H1 (cell line): ENCODE measurements at regions not wholly inside any gene's neighbourhood (a gene's known extent, or its start where the extent isn't known, plus 50 kb on each side); places are given as distances from the start of the nearest gene placed in this dataset.
A peak's percentile ranks its signal among the peaks of the same experiment; 100 is the strongest.

Experiments used
- CTCF ChIA-PET: fragments of 300-600 bp; sonication (Branson Sonifier 250); formaldehyde crosslinking; loops from one replicate; lab custom pipeline; 2021; ENCODE audit not compliant: partially characterized antibody; lab: Charles Lee
- POLR2A ChIA-PET: fragments of 300-600 bp; sonication (Branson Sonifier 250); formaldehyde crosslinking; loops from one replicate; lab custom pipeline; 2021; ENCODE audit warnings: inconsistent platforms; ENCODE audit not compliant: partially characterized antibody; lab: Charles Lee
- DNase-seq, 2 experiments: peaks; one replicate each; pipeline versions ENCODE4 v3.0.0 to v3.0.0-alpha.2; 2010 to 2022; ENCODE audit warnings: low spot score in 2 of 2, low read depth in 1 of 2, mixed read lengths in 1 of 2
- FAIRE-seq: peaks from 2 replicates; lab custom pipeline; 2011; peaks lifted over from hg19 to GRCh38; lab: Jason Lieb, UNC
- H2AFZ ChIP-seq: 2 replicates; pipeline ENCODE4 v1.8.1; 2012; ENCODE audit warnings: low read length, inconsistent platforms
- H2AK5ac ChIP-seq: 2 replicates; pipeline ENCODE4 v1.6.1; 2013; ENCODE audit warnings: low read depth, low read length
- H2BK120ac ChIP-seq: replicated peaks from 2 replicates; pipeline ENCODE3; 2013; ENCODE audit warnings: low read depth, low read length, inconsistent platforms
- H2BK12ac ChIP-seq: 2 replicates; pipeline ENCODE4 v1.6.1; 2013; ENCODE audit warnings: low read depth, low read length
- H2BK15ac ChIP-seq: 2 replicates; pipeline ENCODE4 v1.6.1; 2013; ENCODE audit warnings: low read length
- H2BK20ac ChIP-seq: 2 replicates; pipeline ENCODE4 v1.6.1; 2013; ENCODE audit warnings: low read length
- H2BK5ac ChIP-seq: 2 replicates; pipeline ENCODE4 v1.6.1; 2013; ENCODE audit warnings: low read depth, low read length
- H3K14ac ChIP-seq: 2 replicates; pipeline ENCODE4 v1.6.1; 2013; ENCODE audit warnings: inconsistent platforms; ENCODE audit not compliant: insufficient read length
- H3K18ac ChIP-seq: 2 replicates; pipeline ENCODE4 v1.6.1; 2013; ENCODE audit warnings: low read length; ENCODE audit errors: extremely low read depth
- H3K23ac ChIP-seq: 2 replicates; pipeline ENCODE4 v1.6.1; 2013; ENCODE audit warnings: inconsistent platforms; ENCODE audit not compliant: insufficient read length
- H3K23me2 ChIP-seq: 2 replicates; pipeline ENCODE4 v1.6.1; 2013; ENCODE audit warnings: low read depth, low read length
- H3K27ac ChIP-seq: 2 replicates; pipeline ENCODE4 v1.6.1; 2011; ENCODE audit warnings: low read depth, low read length, inconsistent platforms
- H3K27me3 ChIP-seq, 4 experiments: replicated peaks in 1 of 4; 1 replicate in 1 of 4; 2 replicates in 3 of 4; pipeline versions ENCODE4 v1.6.1 to v1.8.1; 2011 to 2013; ENCODE audit warnings: low read length in 3 of 4, mild to moderate bottlenecking in 3 of 4, inconsistent platforms in 2 of 4, mixed read lengths in 2 of 4, moderate library complexity in 1 of 4; ENCODE audit not compliant: control insufficient read depth in 3 of 4, insufficient read depth in 3 of 4; ENCODE audit errors: extremely low read depth in 1 of 4
- H3K36me3 ChIP-seq, 4 experiments: 2 replicates each; pipeline versions ENCODE4 v1.6.1 to v1.8.1; 2011 to 2013; ENCODE audit warnings: mild to moderate bottlenecking in 4 of 4, low read length in 3 of 4, moderate library complexity in 2 of 4, control low read depth in 1 of 4, inconsistent platforms in 1 of 4; ENCODE audit not compliant: insufficient read depth in 4 of 4, control insufficient read depth in 2 of 4
- H3K4ac ChIP-seq: replicated peaks from 2 replicates; pipeline ENCODE3; 2013; ENCODE audit warnings: low read length, low read depth, mixed read lengths, inconsistent platforms; ENCODE audit not compliant: insufficient read length
- H3K4me1 ChIP-seq, 4 experiments: replicated peaks in 1 of 4; 1 replicate in 1 of 4; 2 replicates in 3 of 4; pipeline versions ENCODE4 v1.6.1 to v1.8.1; 2011 to 2013; ENCODE audit warnings: low read length in 3 of 4, inconsistent platforms in 2 of 4, mixed read lengths in 1 of 4; ENCODE audit not compliant: insufficient read depth in 4 of 4, control insufficient read depth in 3 of 4
- H3K4me2 ChIP-seq, 2 experiments: 2 replicates each; pipeline versions ENCODE4 v1.6.1 to v1.8.1; 2011 to 2013; ENCODE audit warnings: low read depth in 2 of 2, low read length in 2 of 2, control low read depth in 1 of 2, inconsistent platforms in 1 of 2, mild to moderate bottlenecking in 1 of 2; ENCODE audit not compliant: insufficient read depth in 1 of 2
- H3K4me3 ChIP-seq, 4 experiments: fragments of 200-600, 300-600 bp in 1 of 4; sonication (generic), shearing (Covaris generic), sonication (Bioruptor Twin) in 1 of 4; 2 replicates each; pipeline versions ENCODE4 v1.5.1 to v1.8.1; 2011 to 2016; ENCODE audit warnings: low read length in 4 of 4, low read depth in 3 of 4, control low read depth in 2 of 4, inconsistent platforms in 2 of 4, mild to moderate bottlenecking in 2 of 4, mixed read lengths in 1 of 4, moderate library complexity in 1 of 4; ENCODE audit not compliant: insufficient read depth in 2 of 4; ENCODE audit errors: extremely low read depth in 1 of 4
- H3K56ac ChIP-seq: replicated peaks from 2 replicates; pipeline ENCODE3; 2013; ENCODE audit warnings: low read depth, mild to moderate bottlenecking, mixed read lengths, low read length, inconsistent platforms; ENCODE audit not compliant: insufficient read length
- H3K79me1 ChIP-seq: 2 replicates; pipeline ENCODE4 v1.6.1; 2013; ENCODE audit warnings: low read depth, low read length, control low read depth
- H3K79me2 ChIP-seq, 2 experiments: 2 replicates each; pipeline versions ENCODE4 v1.6.1 to v1.8.1; 2012 to 2013; ENCODE audit warnings: low read length in 2 of 2, mild to moderate bottlenecking in 2 of 2, inconsistent platforms in 1 of 2; ENCODE audit not compliant: insufficient read depth in 2 of 2, control insufficient read depth in 1 of 2
- H3K9ac ChIP-seq, 4 experiments: replicated peaks in 1 of 4; 1 replicate in 1 of 4; 2 replicates in 3 of 4; pipeline versions ENCODE4 v1.6.1 to v1.8.1; 2011 to 2013; ENCODE audit warnings: low read depth in 3 of 4, low read length in 3 of 4, control low read depth in 2 of 4, mild to moderate bottlenecking in 2 of 4, moderate library complexity in 2 of 4, inconsistent platforms in 1 of 4; ENCODE audit errors: extremely low read depth in 1 of 4
- H3K9me3 ChIP-seq, 2 experiments: 2 replicates each; pipeline versions ENCODE4 v1.6.1 to v1.8.1; 2012 to 2013; ENCODE audit warnings: mild to moderate bottlenecking in 2 of 2, moderate library complexity in 2 of 2, control low read depth in 1 of 2, inconsistent platforms in 1 of 2, low read depth in 1 of 2, low read length in 1 of 2, mixed read lengths in 1 of 2; ENCODE audit not compliant: insufficient read depth in 2 of 2
- H4K20me1 ChIP-seq, 2 experiments: replicated peaks in 1 of 2; 2 replicates each; pipeline versions ENCODE3 to v1.8.1; 2011 to 2013; ENCODE audit warnings: inconsistent platforms in 2 of 2, low read length in 2 of 2, mild to moderate bottlenecking in 1 of 2; ENCODE audit not compliant: insufficient read depth in 2 of 2, control insufficient read depth in 1 of 2
- H4K5ac ChIP-seq: 2 replicates; pipeline ENCODE4 v1.6.1; 2013; ENCODE audit warnings: low read length, low read depth, mixed read lengths, inconsistent platforms; ENCODE audit not compliant: insufficient read length
- H4K8ac ChIP-seq: 2 replicates; pipeline ENCODE4 v1.8.0; 2013; ENCODE audit warnings: mild to moderate bottlenecking, moderate library complexity, low read length, inconsistent platforms; ENCODE audit not compliant: insufficient read depth; ENCODE audit errors: extremely low read depth
- H4K91ac ChIP-seq: replicated peaks from 2 replicates; pipeline ENCODE3; 2013; ENCODE audit warnings: low read length, mixed read lengths, inconsistent platforms; ENCODE audit not compliant: insufficient read length
- ASH2L ChIP-seq: fragments of 200-600, 300-600 bp; sonication (generic); IDR thresholded peaks from one replicate; pipeline ENCODE4 v1.7.1; 2017; ENCODE audit warnings: low read length
- CBX8 ChIP-seq: fragments of 300-800, 300-1000 bp; sonication (generic); IDR thresholded peaks from 2 replicates; pipeline ENCODE4 v1.7.1; 2016; ENCODE audit warnings: low read depth, low read length, borderline replicate concordance
- CEBPB ChIP-seq: IDR thresholded peaks from 2 replicates; pipeline ENCODE4 v1.6.1; 2012; ENCODE audit warnings: low read depth, low read length
- CHD2 ChIP-seq: IDR thresholded peaks from 2 replicates; pipeline ENCODE4 v1.6.1; 2012; ENCODE audit warnings: low read length, improper control_type of control experiment
- CTCF ChIP-seq, 3 experiments: IDR thresholded peaks; 1 replicate in 2 of 3; 2 replicates in 1 of 3; pipeline versions ENCODE4 v1.5.1 to v1.6.1; 2011; ENCODE audit warnings: low read length in 3 of 3, mild to moderate bottlenecking in 3 of 3, inconsistent platforms in 2 of 3, low read depth in 1 of 3, moderate library complexity in 1 of 3; ENCODE audit not compliant: insufficient read depth in 1 of 3; ENCODE audit errors: control extremely low read depth in 1 of 3
- NRF1 ChIP-seq: IDR thresholded peaks from 2 replicates; pipeline ENCODE4 v1.6.1; 2011; ENCODE audit warnings: mild to moderate bottlenecking, low read depth, low read length, improper control_type of control experiment
- PHF8 ChIP-seq: fragments of 200-600 bp; sonication (generic); conservative IDR thresholded peaks from 2 replicates; pipeline ENCODE4 v1.7.1; 2012; ENCODE audit warnings: low read depth, mild to moderate bottlenecking, inconsistent platforms, low read length, moderate library complexity
- POU5F1 ChIP-seq: IDR thresholded peaks from 2 replicates; pipeline ENCODE4 v1.6.1; 2011; ENCODE audit warnings: low read depth, mild to moderate bottlenecking, low read length, moderate library complexity
- RAD21 ChIP-seq, 2 experiments: IDR thresholded peaks in 1 of 2; conservative IDR thresholded peaks in 1 of 2; 2 replicates each; pipeline ENCODE4 v1.6.1; 2011; ENCODE audit warnings: low read depth in 2 of 2, low read length in 2 of 2, improper control_type of control experiment in 1 of 2, inconsistent platforms in 1 of 2, mild to moderate bottlenecking in 1 of 2, moderate library complexity in 1 of 2
- SUZ12 ChIP-seq: fragments of 200-600 bp; sonication (generic); IDR thresholded peaks from 2 replicates; pipeline ENCODE4 v1.6.1; 2012; ENCODE audit warnings: mild to moderate bottlenecking, inconsistent platforms, low read length, moderate library complexity, mixed read lengths
- YY1 ChIP-seq: IDR thresholded peaks from 2 replicates; pipeline ENCODE4 v1.6.1; 2011; ENCODE audit warnings: low read depth, mild to moderate bottlenecking, low read length
- WGBS, 2 experiments: shearing (Covaris generic) in 1 of 2; methylation state at CpG; one replicate each; pipeline versions ENCODE4 v1.1.6 to v1.1.7; 2013 to 2015; ENCODE audit warnings: low lambda C conversion rate in 2 of 2, mixed read lengths in 2 of 2, inconsistent platforms in 1 of 2, low coverage in 1 of 2, missing lambda C conversion rate in 1 of 2; ENCODE audit not compliant: insufficient replicate concordance in 2 of 2, insufficient coverage in 1 of 2, insufficient read length in 1 of 2; ENCODE audit errors: extremely low coverage in 1 of 2, missing lambda C conversion rate in 1 of 2; 5-methylcytosine and 5-hydroxymethylcytosine counted together

GRCh38 chr11:110376711-110377324, 52.9 kb upstream of the FDX1 start:
- DNase-seq (peak in 1 of 2 experiments; percentile 25), FAIRE-seq (peak; percentile 69)
- H3K27me3 ChIP-seq: no peaks in the 10 kb centered on the region
- H3K4me1 ChIP-seq: no peaks in the 10 kb centered on the region
- H3K79me1 ChIP-seq: no peaks in the 10 kb centered on the region
- ChIA-PET POLR2A (interaction anchor here (0.6 kb wide), 1 partner anchor 81 kb away, joined by 3 read pairs; the partner anchor contains the start of gene RDX), CTCF (interaction anchor here (0.5 to 2.0 kb wide), 24 partner anchors 9 to 470 kb away, joined by 3 to 26 read pairs (median 3); no protein-coding TSS in a partner anchor)
- H3K56ac ChIP-seq: no peak overlapping the region
- H2AFZ ChIP-seq: no peak overlapping the region
- H2BK12ac ChIP-seq: no peak overlapping the region
- no peak overlapping the region for H3K27ac ChIP-seq
- no peak overlapping the region for H2AK5ac ChIP-seq
- no peak overlapping the region for H3K18ac ChIP-seq
- H4K91ac ChIP-seq: no peak overlapping the region
- H3K23me2 ChIP-seq: no peaks in the 10 kb centered on the region
- no peak overlapping the region for H3K14ac ChIP-seq
- no peaks in the 10 kb centered on the region for H4K20me1 ChIP-seq
- no peaks in the 10 kb centered on the region for H3K36me3 ChIP-seq
- no peak overlapping the region for H2BK5ac ChIP-seq
- H2BK15ac ChIP-seq: no peak overlapping the region
- H4K8ac ChIP-seq: no peak overlapping the region
- no peaks in the 10 kb centered on the region for H3K79me2 ChIP-seq
- H4K5ac ChIP-seq: no peak overlapping the region
- WGBS, 2 experiments: 57% methylated on average over 6 of the region's 6 CpGs; no CpG with 5 or more reads in 1 of the 2 experiments
- H3K9ac ChIP-seq: no peak overlapping the region
- H3K4me3 ChIP-seq: no peak overlapping the region
- H2BK120ac ChIP-seq: no peak overlapping the region
- no peak overlapping the region for H2BK20ac ChIP-seq
- no peaks in the 10 kb centered on the region for H3K9me3 ChIP-seq
- no peak overlapping the region for H3K4ac ChIP-seq
- H3K4me2 ChIP-seq: no peak overlapping the region
- H3K23ac ChIP-seq: no peak overlapping the region
- TF ChIP-seq SUZ12 (no peak), NRF1 (no peak), PHF8 (no peak), YY1 (0 out of 2 replicates have a peak, but pooled peaks have one; percentile 25), POU5F1 (no peak), RAD21 (IDR thresholded peaks at IDR 0.05 in 1 of 2, conservative IDR thresholded peaks at IDR 0.05 in 1 of 2; ENCODE audit: low read depth in 2 of 2, low read length in 2 of 2) (peak; percentile 78 to 83), ASH2L (no peak), CTCF (IDR thresholded peaks at IDR 0.05; ENCODE audit: control extremely low read depth in 1 of 3, insufficient read depth in 1 of 3, low read depth in 1 of 3, low read length in 3 of 3) (peak in 2 of 3 experiments; percentile 56 to 58; a peak in 3 of 4 replicates), CHD2 (no peak), CBX8 (no peak), CEBPB (no peak)
